Neural cell (in vitro differentiated cells): ENCODE measurements at regions not wholly inside any gene's neighbourhood (a gene's known extent, or its start where the extent isn't known, plus 50 kb on each side); places are given as distances from the start of the nearest gene placed in this dataset.

ENCODE experiments used
- H2AFZ ChIP-seq: fragments of 200-600, 300-800 bp; sonication (generic), shearing (Covaris generic); 2 replicates; pipeline ENCODE4 v1.6.0; 2014; ENCODE audit warnings: low read depth, mild to moderate bottlenecking, antibody characterized with exemption, low read length, moderate library complexity
- H3F3A ChIP-seq: fragments of 200-600 bp; shearing (Covaris generic); 2 replicates; pipeline ENCODE4 v1.6.1; 2016; ENCODE audit warnings: mild to moderate bottlenecking, moderate library complexity, mixed read lengths, antibody characterized with exemption, low read length; ENCODE audit not compliant: insufficient read depth, poor library complexity, severe bottlenecking
- H3K27ac ChIP-seq: fragments of 200-600, 300-800 bp; sonication (generic), shearing (Covaris generic); 2 replicates; pipeline ENCODE4 v1.5.1; 2014; ENCODE audit warnings: mild to moderate bottlenecking, low read length, moderate library complexity
- H3K27me3 ChIP-seq: fragments of 300-800, 200-600 bp; sonication (generic), shearing (Covaris generic); 2 replicates; pipeline ENCODE4 v1.6.0; 2014; ENCODE audit warnings: mild to moderate bottlenecking, low read depth, low read length, moderate library complexity; ENCODE audit not compliant: insufficient read depth
- H3K36me3 ChIP-seq: fragments of 300-800, 200-600 bp; sonication (generic), shearing (Covaris generic); 2 replicates; pipeline ENCODE4 v1.5.1; 2014; ENCODE audit warnings: mild to moderate bottlenecking, antibody characterized with exemption, low read length, moderate library complexity; ENCODE audit not compliant: insufficient read depth
- H3K4me2 ChIP-seq: fragments of 300-800, 200-600 bp; sonication (generic), shearing (Covaris generic); 2 replicates; pipeline ENCODE4 v1.6.0; 2014; ENCODE audit warnings: mild to moderate bottlenecking, low read length
- H3K4me3 ChIP-seq: fragments of 300-800, 200-600 bp; sonication (generic), shearing (Covaris generic); 2 replicates; pipeline ENCODE4 v1.5.1; 2014; ENCODE audit warnings: mild to moderate bottlenecking, low read length, moderate library complexity
- H3K79me2 ChIP-seq: fragments of 200-600 bp; shearing (Covaris generic); replicated peaks from 2 replicates; pipeline ENCODE4 v1.6.0; 2014; ENCODE audit warnings: mild to moderate bottlenecking, low read length, moderate library complexity; ENCODE audit not compliant: insufficient read depth
- H3K9ac ChIP-seq: fragments of 300-800, 200-600 bp; sonication (generic), shearing (Covaris generic); 2 replicates; pipeline ENCODE4 v1.6.1; 2016; ENCODE audit warnings: mild to moderate bottlenecking, low read length, mixed read lengths
- H3K9me2 ChIP-seq: fragments of 200-600 bp; shearing (Covaris generic); 2 replicates; pipeline ENCODE4 v1.6.1; 2016; ENCODE audit warnings: mild to moderate bottlenecking, low read length, mixed read lengths; ENCODE audit not compliant: insufficient read depth
- H3K9me3 ChIP-seq: fragments of 200-600, 300-800 bp; sonication (generic), shearing (Covaris generic); 2 replicates; pipeline ENCODE4 v1.6.1; 2016; ENCODE audit warnings: mild to moderate bottlenecking, mixed run types, low read length, moderate library complexity, mixed read lengths
- H4K20me1 ChIP-seq: fragments of 200-600 bp; shearing (Covaris generic); 2 replicates; pipeline ENCODE4 v1.6.1; 2016; ENCODE audit warnings: mild to moderate bottlenecking, mixed run types; ENCODE audit not compliant: insufficient read depth
- CTCF ChIP-seq: fragments of 450-650 bp; IDR thresholded peaks from 2 replicates; pipeline ENCODE4 v1.5.1; 2014; ENCODE audit warnings: antibody characterized with exemption, mild to moderate bottlenecking, moderate library complexity; ENCODE audit not compliant: poor library complexity, severe bottlenecking
- EP300 ChIP-seq: fragments of 450-650 bp; conservative IDR thresholded peaks from 2 replicates; pipeline ENCODE4 v1.6.1; 2014; ENCODE audit warnings: antibody characterized with exemption, mild to moderate bottlenecking, moderate library complexity; ENCODE audit not compliant: poor library complexity, severe bottlenecking
- EZH2 ChIP-seq: fragments of 200-600, 300-800 bp; shearing (Covaris generic), sonication (generic); IDR thresholded peaks from 2 replicates; pipeline ENCODE4 v1.6.1; 2014; ENCODE audit warnings: antibody characterized with exemption, low read length, borderline replicate concordance, mild to moderate bottlenecking; ENCODE audit not compliant: insufficient read depth, poor library complexity, severe bottlenecking
- MXI1 ChIP-seq: fragments of 450-650 bp; conservative IDR thresholded peaks from 2 replicates; pipeline ENCODE4 v1.6.1; 2014; ENCODE audit warnings: antibody characterized with exemption, mild to moderate bottlenecking; ENCODE audit not compliant: poor library complexity, severe bottlenecking
- POLR2AphosphoS5 ChIP-seq: IDR thresholded peaks from 2 replicates; pipeline ENCODE4 v1.6.1; 2012
- RAD21 ChIP-seq: fragments of 450-650 bp; conservative IDR thresholded peaks from 2 replicates; pipeline ENCODE4 v1.6.1; 2014; ENCODE audit warnings: antibody characterized with exemption, mild to moderate bottlenecking, moderate library complexity
- SMC3 ChIP-seq: fragments of 450-650 bp; conservative IDR thresholded peaks from 2 replicates; pipeline ENCODE4 v1.6.1; 2014; ENCODE audit warnings: antibody characterized with exemption, mild to moderate bottlenecking, moderate library complexity; ENCODE audit not compliant: poor library complexity
- TAF1 ChIP-seq: IDR thresholded peaks from 2 replicates; pipeline ENCODE4 v1.6.1; 2012; ENCODE audit warnings: low read depth
- TF ChIP-seq, protein P1 (sequence below): IDR thresholded peaks from 2 replicates; pipeline ENCODE4 v1.6.1; 2012; ENCODE audit warnings: borderline replicate concordance

GRCh38 chr4:141301216-141301615 lies 80.5 kb downstream of the ZNF330 start:
- H3K27ac ChIP-seq: no peak overlapping the region
- no peaks in the 10 kb centered on the region for H3K9me3 ChIP-seq
- no peak overlapping the region for H2AFZ ChIP-seq
- H3K27me3 ChIP-seq: no peaks in the 10 kb centered on the region
- H4K20me1 ChIP-seq: no peaks in the 10 kb centered on the region
- no peak overlapping the region for H3K9ac ChIP-seq
- no peak overlapping the region for H3K4me2 ChIP-seq
- H3K79me2 ChIP-seq: no peaks in the 10 kb centered on the region
- no peaks in the 10 kb centered on the region for H3K36me3 ChIP-seq
- TF ChIP-seq POLR2AphosphoS5 (no peak), EZH2 (no peak), SMC3 (no peak), TAF1 (no peak), CTCF (no peak)
- TF ChIP-seq, protein P1, sequence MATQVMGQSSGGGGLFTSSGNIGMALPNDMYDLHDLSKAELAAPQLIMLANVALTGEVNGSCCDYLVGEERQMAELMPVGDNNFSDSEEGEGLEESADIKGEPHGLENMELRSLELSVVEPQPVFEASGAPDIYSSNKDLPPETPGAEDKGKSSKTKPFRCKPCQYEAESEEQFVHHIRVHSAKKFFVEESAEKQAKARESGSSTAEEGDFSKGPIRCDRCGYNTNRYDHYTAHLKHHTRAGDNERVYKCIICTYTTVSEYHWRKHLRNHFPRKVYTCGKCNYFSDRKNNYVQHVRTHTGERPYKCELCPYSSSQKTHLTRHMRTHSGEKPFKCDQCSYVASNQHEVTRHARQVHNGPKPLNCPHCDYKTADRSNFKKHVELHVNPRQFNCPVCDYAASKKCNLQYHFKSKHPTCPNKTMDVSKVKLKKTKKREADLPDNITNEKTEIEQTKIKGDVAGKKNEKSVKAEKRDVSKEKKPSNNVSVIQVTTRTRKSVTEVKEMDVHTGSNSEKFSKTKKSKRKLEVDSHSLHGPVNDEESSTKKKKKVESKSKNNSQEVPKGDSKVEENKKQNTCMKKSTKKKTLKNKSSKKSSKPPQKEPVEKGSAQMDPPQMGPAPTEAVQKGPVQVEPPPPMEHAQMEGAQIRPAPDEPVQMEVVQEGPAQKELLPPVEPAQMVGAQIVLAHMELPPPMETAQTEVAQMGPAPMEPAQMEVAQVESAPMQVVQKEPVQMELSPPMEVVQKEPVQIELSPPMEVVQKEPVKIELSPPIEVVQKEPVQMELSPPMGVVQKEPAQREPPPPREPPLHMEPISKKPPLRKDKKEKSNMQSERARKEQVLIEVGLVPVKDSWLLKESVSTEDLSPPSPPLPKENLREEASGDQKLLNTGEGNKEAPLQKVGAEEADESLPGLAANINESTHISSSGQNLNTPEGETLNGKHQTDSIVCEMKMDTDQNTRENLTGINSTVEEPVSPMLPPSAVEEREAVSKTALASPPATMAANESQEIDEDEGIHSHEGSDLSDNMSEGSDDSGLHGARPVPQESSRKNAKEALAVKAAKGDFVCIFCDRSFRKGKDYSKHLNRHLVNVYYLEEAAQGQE: no peak
- no peaks in the 10 kb centered on the region for H3F3A ChIP-seq
- H3K4me3 ChIP-seq: no peak overlapping the region
- H3K9me2 ChIP-seq: no peaks in the 10 kb centered on the region

DNA sequence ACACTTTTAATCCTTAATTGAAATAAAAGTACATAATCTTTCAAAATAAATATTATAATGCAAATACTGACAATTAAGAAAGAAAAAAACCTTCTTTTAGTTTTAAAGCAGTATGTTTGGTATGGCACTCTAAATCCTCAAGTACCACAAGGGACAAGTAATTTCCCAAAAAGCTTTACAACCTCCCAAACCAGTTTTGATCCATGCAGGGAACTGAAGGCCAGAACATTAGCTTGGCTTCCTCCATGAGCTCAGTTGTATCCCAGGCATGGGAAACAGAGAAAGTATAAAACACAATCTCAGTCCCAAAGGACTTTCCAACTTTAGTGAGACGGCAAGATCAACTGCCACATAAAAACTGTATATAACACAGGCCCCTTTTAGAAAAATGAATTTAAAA lies 82.2 kb downstream of the ZNF330 start:
- no peaks in the 10 kb centered on the region for H3K36me3 ChIP-seq
- H3F3A ChIP-seq: no peaks in the 10 kb centered on the region
- H3K9me3 ChIP-seq: no peaks in the 10 kb centered on the region

More for the DNA sequence above, 82.2 kb downstream of the ZNF330 start:
- no peak overlapping the region for H3K4me3 ChIP-seq
- H4K20me1 ChIP-seq: no peaks in the 10 kb centered on the region
- no peaks in the 10 kb centered on the region for H3K9me2 ChIP-seq
- TF ChIP-seq CTCF (no peak), EP300 (no peak), RAD21 (no peak), TAF1 (no peak), SMC3 (no peak), MXI1 (no peak), POLR2AphosphoS5 (no peak), EZH2 (no peak)
- TF ChIP-seq, protein P1: no peak
- H3K27me3 ChIP-seq: no peaks in the 10 kb centered on the region
- H3K4me2 ChIP-seq: no peak overlapping the region
- H2AFZ ChIP-seq: no peak overlapping the region
- no peaks in the 10 kb centered on the region for H3K79me2 ChIP-seq
- H3K9ac ChIP-seq: no peak overlapping the region
- H3K27ac ChIP-seq: no peak overlapping the region
